ENCODE measurements at regions not wholly inside any gene's neighbourhood (a gene's known extent, or its start where the extent isn't known, plus 50 kb on each side); places are given as distances from the start of the nearest gene placed in this dataset.

GRCh38 chr2:242059566-242059965 is 190.0 kb downstream of the RTP5 start:
- CTCF ChIA-PET, result interaction anchor here (1.3 kb wide), 1 partner anchor 109 kb away, joined by 5 read pairs; no protein-coding TSS in a partner anchor
- no peak overlapping the region for H3K27ac ChIP-seq (ENCODE audit: control insufficient read depth, insufficient read depth)
- 17% methylated on average over 7 of the region's 7 CpGs for WGBS (ENCODE audit: insufficient coverage, insufficient replicate concordance, low lambda C conversion rate, missing lambda C conversion rate)

More at GRCh38 chr2:242059566-242059965, 190.0 kb downstream of the RTP5 start:
- in situ Hi-C loops (cut with MboI), result no loop called here
- no peaks in the 10 kb centered on the region for H3K4me1 ChIP-seq (ENCODE audit: control insufficient read depth, insufficient read depth, low read length)
- no peak for ATAC-seq
- H3K4me2 ChIP-seq (ENCODE audit: control insufficient read depth, insufficient read depth), result no peak overlapping the region
- BruUV-seq (replicated peaks), result no TSS peak
- no peak for TF ChIP-seq RFX5 (IDR thresholded peaks at IDR 0.05; ENCODE audit: low read depth, low read length)
- TF ChIP-seq SMARCA5 (IDR thresholded peaks at IDR 0.05), result no peak
- TF ChIP-seq EGR1 (IDR thresholded peaks at IDR 0.05; ENCODE audit: borderline replicate concordance in 1 of 2, low read depth in 2 of 2, low read length in 2 of 2), result no peak
- no peak for TF ChIP-seq SUPT20H (IDR thresholded peaks at IDR 0.05; ENCODE audit: borderline replicate concordance, control insufficient read depth, low read depth, low read length)
- no peak for TF ChIP-seq NFYB (IDR thresholded peaks at IDR 0.05; ENCODE audit: insufficient read depth, low read depth, low read length)
- TF ChIP-seq USF2 (IDR thresholded peaks at IDR 0.05; ENCODE audit: borderline replicate concordance, low read depth, low read length), result no peak
- no peak for TF ChIP-seq SKIL (IDR thresholded peaks at IDR 0.05; ENCODE audit: low read depth, poor library complexity, severe bottlenecking)
- TF ChIP-seq SIX5 (IDR thresholded peaks at IDR 0.05; ENCODE audit: low read depth, low read length, severe bottlenecking), result no peak
- TF ChIP-seq NFIC (IDR thresholded peaks at IDR 0.05; ENCODE audit: low read depth, low read length), result no peak
- TF ChIP-seq CREM (IDR thresholded peaks at IDR 0.05; ENCODE audit: low read depth), result no peak
- no peak for TF ChIP-seq BCL11A (IDR thresholded peaks at IDR 0.05; ENCODE audit: low read depth, low read length)
- TF ChIP-seq SMAD1 (IDR thresholded peaks at IDR 0.05; ENCODE audit: low read depth, partially characterized antibody), result no peak
- FAIRE-seq, result no peak
- ChIA-PET RAD21 (ENCODE audit: unreplicated experiment) (no interaction called here), SMC1A (ENCODE audit: uncharacterized antibody, unreplicated experiment) (no interaction called here), POLR2A (no interaction called here)
- H2AFZ ChIP-seq (ENCODE audit: control insufficient read depth, low read depth, low read length), result no peak overlapping the region
- H3K4me3 ChIP-seq, result no peak overlapping the region
- intact Hi-C loops (cut with micrococcal nuclease; ENCODE audit: unreplicated experiment), result no loop called here
- no peak overlapping the region for H3K9ac ChIP-seq (ENCODE audit: control insufficient read depth, insufficient read depth, low read length)
- peaks cover 0 to 3% of the 10 kb centered on the region in 2 experiments; a peak in 1 of 4 replicates for H3K27me3 ChIP-seq (replicated peaks in 1 of 2; ENCODE audit: control insufficient read depth in 2 of 2, insufficient read depth in 2 of 2, low read length in 1 of 2)
- no peaks in the 10 kb centered on the region for H3K36me3 ChIP-seq (ENCODE audit: control insufficient read depth in 2 of 2, insufficient read depth in 2 of 2, low read length in 1 of 2)
- no peaks in the 10 kb centered on the region for H4K20me1 ChIP-seq (ENCODE audit: control insufficient read depth, insufficient read depth)
- H3K9me3 ChIP-seq (replicated peaks; ENCODE audit: control insufficient read depth, insufficient read depth, low read length), result no peaks in the 10 kb centered on the region; the same call in 2 of the 3 replicates
- DNase-seq (ENCODE audit: low read depth, low spot score), result no peak
- no peaks in the 10 kb centered on the region for H3K79me2 ChIP-seq (ENCODE audit: control insufficient read depth, insufficient read depth, low read length)
